GM18873 (cell line): ENCODE measurements at regions not wholly inside any gene's neighbourhood (a gene's known extent, or its start where the extent isn't known, plus 50 kb on each side); places are given as distances from the start of the nearest gene placed in this dataset.

Source experiments
- ATAC-seq: cut with Tn5 transposase; IDR thresholded peaks from one replicate; pipeline ENCODE4 v1.9.1; 2021; ENCODE audit warnings: mild to moderate bottlenecking, moderate library complexity, moderate number of reproducible peaks; ENCODE audit not compliant: unreplicated experiment, low FRiP score

- ATAC-seq: no peak
Observed at GRCh38 chr3:193843474-193844301, 250.7 kb downstream of the OPA1 start.

GRCh38 chr3:193844472-193844871 lies 251.5 kb downstream of the OPA1 start:
- no peak for ATAC-seq

GRCh38 chr3:193845144-193845543 lies 252.1 kb downstream of the OPA1 start:
- ATAC-seq: no peak

GRCh38 chr3:193846569-193846968 lies 253.6 kb downstream of the OPA1 start:
- no peak for ATAC-seq

GRCh38 chr3:193847402-193847801 lies 254.4 kb downstream of the OPA1 start:
- ATAC-seq: no peak

- no peak for ATAC-seq
Observed at GRCh38 chr3:193848547-193848946, 255.5 kb downstream of the OPA1 start.

GRCh38 chr3:193850084-193850619 lies 257.1 kb downstream of the OPA1 start:
- ATAC-seq: no peak

GRCh38 chr3:193851428-193851847 lies 258.4 kb downstream of the OPA1 start:
- no peak for ATAC-seq

- no peak for ATAC-seq
Observed at GRCh38 chr3:193851941-193852674, 259.1 kb downstream of the OPA1 start.

GRCh38 chr3:193852901-193853300 lies 259.9 kb downstream of the OPA1 start:
- ATAC-seq: no peak

- ATAC-seq: no peak
Observed at GRCh38 chr3:193853511-193854219, 260.7 kb downstream of the OPA1 start.

- ATAC-seq: no peak
Observed at GRCh38 chr3:193857996-193858395, 265.0 kb downstream of the OPA1 start.

- ATAC-seq: no peak
Observed at GRCh38 chr3:193859195-193859594, 266.2 kb downstream of the OPA1 start.

- ATAC-seq: no peak
Observed at GRCh38 chr3:193861012-193861411, 268.0 kb downstream of the OPA1 start.

GRCh38 chr3:193862843-193863242 lies 269.8 kb downstream of the OPA1 start:
- ATAC-seq: no peak

- no peak for ATAC-seq
Observed at GRCh38 chr3:193863657-193864357, 270.8 kb downstream of the OPA1 start.

GRCh38 chr3:193865339-193865738 lies 270.6 kb upstream of the HES1 start:
- peak; percentile 86 for ATAC-seq

GRCh38 chr3:193865896-193866480 lies 270.0 kb upstream of the HES1 start:
- ATAC-seq: no peak

- no peak for ATAC-seq
Observed at GRCh38 chr3:193868590-193868989, 267.4 kb upstream of the HES1 start.
